Pancreas (tissue), 10 donors: ENCODE measurements at regions not wholly inside any gene's neighbourhood (a gene's known extent, or its start where the extent isn't known, plus 50 kb on each side); places are given as distances from the start of the nearest gene placed in this dataset.

Source experiments
- ATAC-seq, 4 donors: fragments of 200-7000 bp; cut with Tn5 transposase; one replicate each; pipeline versions ENCODE4 v1.8.0 to v1.9.1; 2020; ENCODE audit warnings: mild to moderate bottlenecking in 4 of 4, moderate library complexity in 4 of 4
- DNase-seq, 6 donors: peaks; one replicate each; pipeline ENCODE4 v3.0.0-alpha.2; 2020
- FAIRE-seq: peaks from 2 replicates; lab custom pipeline; 2012; peaks lifted over from hg19 to GRCh38; lab: Jason Lieb, UNC
- H3K27ac ChIP-seq, 4 donors: fragments of 200-600 bp; sonication (generic); 1 replicate in 3 of 4; 2 replicates in 1 of 4; pipeline versions ENCODE4 v1.5.0 to v1.8.0; 2020
- H3K27me3 ChIP-seq, 4 donors: fragments of 200-600 bp; one replicate each; pipeline ENCODE4 v1.8.0; 2021
- H3K36me3 ChIP-seq, 3 donors: fragments of 200-600 bp; sonication (generic) in 1 of 3; one replicate each; pipeline versions ENCODE4 v1.5.0 to v1.8.0; 2020 to 2021
- H3K4me1 ChIP-seq, 3 donors: fragments of 200-600 bp; one replicate each; pipeline ENCODE4 v1.8.0; 2021
- H3K4me3 ChIP-seq, 4 donors: fragments of 200-600 bp; sonication (generic) in 2 of 4; one replicate each; pipeline versions ENCODE4 v1.5.0 to v1.8.0; 2020 to 2021
- H3K9me3 ChIP-seq, 4 donors: fragments of 200-600 bp; one replicate each; pipeline ENCODE4 v1.8.0; 2021
- WGBS, 2 donors: extraction: QIAGEN DNeasy Blood & Tissue Kit; methylation state at CpG; one replicate each; pipeline ENCODE4 v1.1.7; 2013; 5-methylcytosine and 5-hydroxymethylcytosine counted together
- intact Hi-C, 3 donors: fragments of 100-400 bp; cut with DNase I; formaldehyde crosslinking; loops; one replicate each; pipeline versions ENCODE4 v1.11.1 to v1.14.2; 2022
- TF ChIP-seq, protein P1 (sequence below), 4 donors: fragments of 200-600 bp; sonication (generic) in 3 of 4; IDR thresholded peaks; one replicate each; pipeline versions ENCODE4 v1.5.0 to v1.8.0; 2021; ENCODE audit warnings: antibody characterized with exemption in 4 of 4
- donor health status: healthy with polysubstance abuse.
- donor health status: DM: no; HTN: no; CAD: no; lungs with moderate emphysema.
- donor health status: DM: no; HTN: no; CAD: no.
- donor health status: control.
- donor health status: control.
- donor health status: Bipolar disorder and iron deficiency.
- donor health status: DM: yes; HTN: yes; CAD: no.
- donor health status: DM: no; HTN: no; CAD: no.
- donor health status: DM: no; HTN: no; CAD: no.
- donor health status: DM: yes; HTN: yes; CAD: no.

DNA sequence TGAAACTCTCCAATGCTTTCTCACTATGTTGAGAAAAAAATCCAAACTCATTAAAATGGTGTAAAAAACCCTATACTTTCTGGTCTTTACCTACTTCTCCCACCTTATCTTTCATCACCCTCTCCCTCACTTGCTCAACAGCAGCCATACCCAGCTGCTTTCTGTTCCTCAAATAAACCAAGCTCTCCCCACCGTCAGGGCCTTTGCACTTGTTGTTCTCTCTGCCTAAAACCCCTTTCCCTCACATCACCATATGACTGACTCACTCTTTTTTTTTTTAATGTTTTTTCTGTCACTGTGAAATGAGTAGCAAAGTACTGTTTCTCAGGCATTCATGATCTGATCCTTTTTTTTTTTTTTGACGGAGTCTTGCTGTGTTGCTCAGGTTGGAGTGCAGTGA lies 122.3 kb upstream of the TMEM164 start:
- Histone ChIP-seq H3K27ac (no peak overlapping the region), H3K27me3 (peaks cover 0 to 3% (median 0%) of the 10 kb centered on the region in 4 donors), H3K4me3 (no peak overlapping the region), H3K9me3 (no peaks in the 10 kb centered on the region), H3K4me1 (no peaks in the 10 kb centered on the region), H3K36me3 (no peaks in the 10 kb centered on the region)
- intact Hi-C loops: no loop called here
- 75 to 82% methylated on average over 2 of the region's 2 CpGs for WGBS, 2 donors
- TF ChIP-seq, protein P1, sequence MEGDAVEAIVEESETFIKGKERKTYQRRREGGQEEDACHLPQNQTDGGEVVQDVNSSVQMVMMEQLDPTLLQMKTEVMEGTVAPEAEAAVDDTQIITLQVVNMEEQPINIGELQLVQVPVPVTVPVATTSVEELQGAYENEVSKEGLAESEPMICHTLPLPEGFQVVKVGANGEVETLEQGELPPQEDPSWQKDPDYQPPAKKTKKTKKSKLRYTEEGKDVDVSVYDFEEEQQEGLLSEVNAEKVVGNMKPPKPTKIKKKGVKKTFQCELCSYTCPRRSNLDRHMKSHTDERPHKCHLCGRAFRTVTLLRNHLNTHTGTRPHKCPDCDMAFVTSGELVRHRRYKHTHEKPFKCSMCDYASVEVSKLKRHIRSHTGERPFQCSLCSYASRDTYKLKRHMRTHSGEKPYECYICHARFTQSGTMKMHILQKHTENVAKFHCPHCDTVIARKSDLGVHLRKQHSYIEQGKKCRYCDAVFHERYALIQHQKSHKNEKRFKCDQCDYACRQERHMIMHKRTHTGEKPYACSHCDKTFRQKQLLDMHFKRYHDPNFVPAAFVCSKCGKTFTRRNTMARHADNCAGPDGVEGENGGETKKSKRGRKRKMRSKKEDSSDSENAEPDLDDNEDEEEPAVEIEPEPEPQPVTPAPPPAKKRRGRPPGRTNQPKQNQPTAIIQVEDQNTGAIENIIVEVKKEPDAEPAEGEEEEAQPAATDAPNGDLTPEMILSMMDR (IDR thresholded peaks at IDR 0.05): no peak
- DNase-seq (no peak), FAIRE-seq (no peak), ATAC-seq (peak in 1 of 4 donors; percentile 23)

DNA sequence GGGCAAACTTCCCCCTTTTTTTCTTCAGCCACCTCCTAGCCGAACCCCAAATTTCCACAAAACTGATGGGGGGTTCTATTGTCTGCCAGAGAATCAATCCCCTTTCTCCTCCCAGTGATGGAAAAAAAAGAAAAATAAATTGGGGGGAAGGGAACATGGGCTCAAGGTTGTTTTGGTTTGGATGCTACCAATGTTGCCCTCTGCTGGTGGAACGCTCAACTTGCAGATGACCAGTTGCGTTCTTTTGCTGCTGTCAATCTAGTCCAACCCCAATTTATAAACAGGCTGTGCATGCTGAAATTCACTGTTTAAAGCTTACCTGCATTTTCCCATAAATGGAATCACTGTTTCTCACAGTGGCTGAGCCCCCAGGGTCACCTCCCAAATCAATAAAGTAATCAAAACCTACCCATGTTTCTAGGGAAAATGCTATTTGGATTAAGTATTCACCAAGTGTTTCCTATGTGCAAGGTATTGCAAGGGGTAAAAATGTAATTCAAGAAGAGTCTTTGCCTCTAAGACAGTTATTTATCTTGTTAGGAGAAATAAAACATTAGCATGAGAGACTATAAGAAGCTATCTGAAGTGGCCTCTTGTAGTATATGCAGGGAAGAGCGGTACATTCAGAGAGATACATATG lies 116.7 kb upstream of the TMEM164 start:
- H3K4me3 ChIP-seq: no peak overlapping the region
- ATAC-seq (peak; percentile 48 to 69 (median 64)), DNase-seq (peak in 3 of 6 donors; percentile 6 to 52 (median 24)), FAIRE-seq (peak; percentile 79)
- H3K9me3 ChIP-seq: no peaks in the 10 kb centered on the region
- no peaks in the 10 kb centered on the region for H3K36me3 ChIP-seq
- TF ChIP-seq, protein P1 (IDR thresholded peaks at IDR 0.05): peak; percentile 48 to 73 (median 56)
- intact Hi-C loops: no loop called here
- 27 to 30% methylated on average over 4 of the region's 4 CpGs for WGBS, 2 donors
- H3K4me1 ChIP-seq: no peaks in the 10 kb centered on the region
- no peaks in the 10 kb centered on the region for H3K27me3 ChIP-seq
- H3K27ac ChIP-seq: no peak overlapping the region

DNA sequence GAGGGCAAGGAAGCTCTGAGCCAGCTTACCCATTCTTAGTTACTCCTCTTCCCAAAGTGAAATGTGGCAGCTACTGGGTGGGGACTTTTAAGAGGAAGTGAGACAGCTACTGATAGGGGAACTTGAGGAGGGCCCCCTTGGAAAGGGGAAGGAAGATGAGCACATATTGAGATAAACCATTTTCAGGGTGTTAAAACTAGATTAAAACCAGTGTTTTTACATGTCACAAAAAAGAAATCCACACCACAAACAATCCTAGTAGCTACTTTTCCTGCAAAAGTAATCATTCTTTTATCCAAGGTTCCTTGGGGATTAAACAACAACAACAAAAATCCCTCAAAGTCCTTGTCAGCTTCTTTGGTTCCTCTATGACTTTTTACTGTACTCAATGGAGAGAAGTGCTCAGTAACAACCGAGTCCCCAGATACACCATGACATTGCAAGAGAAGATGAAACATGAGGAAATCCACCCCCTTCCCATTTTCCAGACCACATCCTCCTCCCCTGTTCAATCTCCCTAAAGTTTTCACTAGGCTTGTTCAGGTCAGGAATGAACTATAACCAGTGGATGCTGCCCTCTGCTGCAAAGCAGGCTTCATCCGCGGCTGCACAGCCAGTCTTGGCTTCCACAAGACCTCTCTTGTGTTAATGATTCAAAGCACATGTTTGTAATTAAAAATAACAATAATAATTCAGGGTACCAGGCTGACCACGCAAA lies 113.5 kb upstream of the TMEM164 start:
- Histone ChIP-seq H3K27me3 (no peaks in the 10 kb centered on the region), H3K4me3 (no peak overlapping the region), H3K36me3 (no peaks in the 10 kb centered on the region), H3K4me1 (no peaks in the 10 kb centered on the region), H3K9me3 (peaks cover 0 to 3% (median 0%) of the 10 kb centered on the region in 4 donors), H3K27ac (no peak overlapping the region)
- ATAC-seq (peak in 2 of 4 donors; percentile 56 to 64), DNase-seq (no peak), FAIRE-seq (no peak)
- TF ChIP-seq, protein P1 (IDR thresholded peaks at IDR 0.05): no peak
- WGBS, 2 donors: 47 to 65% methylated on average over 4 of the region's 4 CpGs
- intact Hi-C loops: no loop called here

DNA sequence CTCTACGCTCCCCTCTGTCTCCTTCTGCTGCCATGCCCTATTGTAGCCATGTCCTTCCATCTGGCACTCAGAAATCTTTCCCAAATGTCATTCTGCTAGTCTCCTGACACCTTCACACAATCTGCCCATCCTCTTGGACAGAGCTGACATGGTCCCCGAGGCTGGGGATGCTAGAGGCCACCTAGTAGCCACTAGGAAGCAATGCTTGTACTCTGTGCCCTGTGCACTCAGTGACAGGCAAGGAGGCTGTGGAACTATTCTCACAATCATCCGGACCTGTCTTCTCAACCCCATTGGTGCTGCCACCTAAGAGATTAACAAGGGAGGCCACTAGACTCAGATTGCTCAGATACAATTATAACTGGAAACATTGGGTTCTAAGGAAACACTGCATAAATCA lies 112.6 kb upstream of the TMEM164 start:
- Histone ChIP-seq H3K4me1 (no peaks in the 10 kb centered on the region), H3K4me3 (no peak overlapping the region), H3K27ac (no peak overlapping the region), H3K9me3 (peaks cover 0 to 4% (median 0%) of the 10 kb centered on the region in 4 donors), H3K27me3 (no peaks in the 10 kb centered on the region), H3K36me3 (no peaks in the 10 kb centered on the region)
- WGBS, 2 donors: 62 to 68% methylated on average over 3 of the region's 3 CpGs
- ATAC-seq (no peak), DNase-seq (no peak), FAIRE-seq (no peak)
- intact Hi-C loops: no loop called here
- TF ChIP-seq, protein P1 (IDR thresholded peaks at IDR 0.05): no peak
